A549 (cell line): ENCODE measurements at regions not wholly inside any gene's neighbourhood (a gene's known extent, or its start where the extent isn't known, plus 50 kb on each side); places are given as distances from the start of the nearest gene placed in this dataset.

ENCODE experiments used
- ATAC-seq, 2 experiments: fragments of 200-7000 bp in 1 of 2; fragments of >200 bp in 1 of 2; cut with Nextera tagmentation in 1 of 2; cut with Tn5 transposase in 1 of 2; 3 replicates each; pipeline versions ENCODE4 v1.8.0 to v1.9.1; 2018 to 2020; ENCODE audit warnings: mild to moderate bottlenecking in 1 of 2, moderate library complexity in 1 of 2
- CTCF ChIA-PET: fragments of 300-600 bp; sonication (Branson Sonifier 250); formaldehyde crosslinking; extraction: SDS; loops from one replicate; lab custom pipeline; 2021; ENCODE audit warnings: antibody characterized with exemption, inconsistent platforms; lab: Yijun Ruan, JAX
- POLR2A ChIA-PET: fragments of 350-600 bp; formaldehyde crosslinking; extraction: SDS; loops from one replicate; lab custom pipeline; 2021; ENCODE audit warnings: antibody characterized with exemption, inconsistent platforms; lab: Yijun Ruan, JAX
- DNase-seq, 2 experiments: peaks; one replicate each; pipeline versions ENCODE4 v3.0.0 to v3.0.0-alpha.2; 2011 to 2016; ENCODE audit warnings: low read depth in 1 of 2, low spot score in 1 of 2
- FAIRE-seq: peaks from 2 replicates; lab custom pipeline; 2011; peaks lifted over from hg19 to GRCh38; lab: Jason Lieb, UNC
- H3K27ac ChIP-seq, 2 experiments: fragments of >200 bp; sonication (Bioruptor Twin); formaldehyde crosslinking; 3 replicates each; pipeline ENCODE4 v1.5.1; 2016 to 2017
- H3K4me1 ChIP-seq: fragments of >200 bp; sonication (Bioruptor Twin); formaldehyde crosslinking; 3 replicates; pipeline ENCODE4 v1.6.1; 2016
- H3K4me2 ChIP-seq: fragments of >200 bp; sonication (Bioruptor Twin); formaldehyde crosslinking; 3 replicates; pipeline ENCODE4 v1.6.1; 2016
- H3K4me3 ChIP-seq: fragments of >200 bp; sonication (Bioruptor Twin); formaldehyde crosslinking; 3 replicates; pipeline ENCODE4 v1.5.1; 2016
- H3K9me3 ChIP-seq: fragments of >200 bp; sonication (Bioruptor Twin); formaldehyde crosslinking; 3 replicates; pipeline ENCODE4 v1.6.1; 2016
- BHLHE40 ChIP-seq: IDR thresholded peaks from 2 replicates; pipeline ENCODE4 v1.6.1; 2012; ENCODE audit warnings: low read depth, low read length, inconsistent platforms
- CHD4 ChIP-seq: fragments of 200-600 bp; sonication (generic); IDR thresholded peaks from 2 replicates; pipeline ENCODE4 v1.6.1; 2016; ENCODE audit warnings: antibody characterized with exemption, mild to moderate bottlenecking, borderline replicate concordance
- EHMT2 ChIP-seq: fragments of 200-600 bp; sonication (generic); IDR thresholded peaks from 2 replicates; pipeline ENCODE4 v1.6.1; 2016; ENCODE audit warnings: antibody characterized with exemption, low read depth, mild to moderate bottlenecking, moderate library complexity
- ESRRA ChIP-seq: fragments of 150-350 bp; IDR thresholded peaks from 2 replicates; pipeline ENCODE4 v1.6.1; 2014; ENCODE audit warnings: mild to moderate bottlenecking, low read length, borderline replicate concordance
- FOSB ChIP-seq: fragments of 250-450 bp; sonication (Bioruptor Pico); IDR thresholded peaks from 2 replicates; pipeline ENCODE4 v1.5.0; 2020; ENCODE audit warnings: mild to moderate bottlenecking, moderate library complexity
- FOSL2 ChIP-seq, 2 experiments: fragments of 450-650 bp in 1 of 2; fragments of >200 bp in 1 of 2; sonication (Bioruptor Twin) in 1 of 2; formaldehyde crosslinking; IDR thresholded peaks; 2 replicates each; pipeline versions ENCODE4 v1.5.0 to v1.6.1; 2016 to 2020; ENCODE audit warnings: mild to moderate bottlenecking in 1 of 2, moderate library complexity in 1 of 2
- HES2 ChIP-seq: fragments of >200 bp; sonication (Bioruptor Twin); formaldehyde crosslinking; IDR thresholded peaks from 2 replicates; pipeline ENCODE4 v1.6.1; 2016
- HEYL ChIP-seq: fragments of 250-450 bp; sonication (Bioruptor Pico); IDR thresholded peaks from 2 replicates; pipeline ENCODE4 v1.8.0; 2021; ENCODE audit warnings: mild to moderate bottlenecking, moderate library complexity
- HOXA7 ChIP-seq: fragments of 250-450 bp; sonication (Bioruptor Pico); IDR thresholded peaks from 2 replicates; pipeline ENCODE4 v1.5.0; 2020; ENCODE audit warnings: mild to moderate bottlenecking, moderate library complexity
- MAZ ChIP-seq: fragments of 150-350 bp; IDR thresholded peaks from 2 replicates; pipeline ENCODE4 v1.6.1; 2014; ENCODE audit warnings: antibody characterized with exemption, low read depth, low read length, borderline replicate concordance
- MYC ChIP-seq: IDR thresholded peaks from 2 replicates; pipeline ENCODE4 v1.6.1; 2012; ENCODE audit warnings: mild to moderate bottlenecking, inconsistent platforms, low read length, improper control_type of control experiment, borderline replicate concordance
- NFE2L2 ChIP-seq: fragments of 150-350 bp; conservative IDR thresholded peaks from 2 replicates; pipeline ENCODE4 v1.6.1; 2014; ENCODE audit warnings: low read length
- NR3C1 ChIP-seq: fragments of >200 bp; sonication (Bioruptor Twin); formaldehyde crosslinking; IDR thresholded peaks from 3 replicates; pipeline ENCODE4 v1.6.1; 2017
- PBX3 ChIP-seq: IDR thresholded peaks from 2 replicates; pipeline ENCODE4 v1.6.1; 2012
- POLR2AphosphoS2 ChIP-seq: conservative IDR thresholded peaks from 2 replicates; pipeline ENCODE4 v1.6.1; 2012; ENCODE audit warnings: low read length, improper control_type of control experiment, inconsistent platforms
- RCOR1 ChIP-seq: fragments of 150-350 bp; IDR thresholded peaks from 2 replicates; pipeline ENCODE4 v1.6.1; 2014; ENCODE audit warnings: antibody characterized with exemption, low read length, low read depth
- REST ChIP-seq: fragments of 200-600 bp; sonication (generic); IDR thresholded peaks from 2 replicates; pipeline ENCODE4 v1.6.1; 2016; ENCODE audit warnings: antibody characterized with exemption, mild to moderate bottlenecking, moderate library complexity
- RFX5 ChIP-seq: fragments of 450-650 bp; IDR thresholded peaks from 2 replicates; pipeline ENCODE4 v1.7.1; 2014; ENCODE audit warnings: antibody characterized with exemption, mild to moderate bottlenecking, moderate library complexity
- RNF2 ChIP-seq: fragments of 200-600 bp; sonication (generic); IDR thresholded peaks from 2 replicates; pipeline ENCODE4 v1.6.1; 2016; ENCODE audit warnings: low read depth, mild to moderate bottlenecking, antibody characterized with exemption, moderate library complexity, borderline replicate concordance
- ZNF302 ChIP-seq: fragments of 250-450 bp; sonication (Bioruptor Pico); IDR thresholded peaks from 2 replicates; pipeline ENCODE4 v1.9.0; 2021; ENCODE audit warnings: inconsistent platforms, mild to moderate bottlenecking, moderate library complexity
- WGBS: methylation state at CpG from one replicate; pipeline ENCODE4 v1.1.6; 2017; ENCODE audit errors: missing lambda C conversion rate; 5-methylcytosine and 5-hydroxymethylcytosine counted together

- ATAC-seq (no peak), FAIRE-seq (no peak), DNase-seq (no peak)
- Histone ChIP-seq H3K4me2 (no peak overlapping the region), H3K27ac (no peak overlapping the region), H3K9me3 (no peaks in the 10 kb centered on the region), H3K4me1 (no peaks in the 10 kb centered on the region), H3K4me3 (no peak overlapping the region)
- ChIA-PET POLR2A (no interaction called here), CTCF (interaction anchor here (1.1 to 1.4 kb wide), 3 partner anchors 11 to 19 kb away, joined by 3 to 4 read pairs (median 3); no protein-coding TSS in a partner anchor)
- no peak for TF ChIP-seq POLR2AphosphoS2
- no peak for TF ChIP-seq EHMT2
- no peak for TF ChIP-seq BHLHE40
- no peak for TF ChIP-seq FOSB (CRISPR knock-in tag)
- no peak for TF ChIP-seq HOXA7 (CRISPR knock-in tag)
- no peak for TF ChIP-seq FOSL2 (IDR thresholded peaks at IDR 0.05)
- no peak for TF ChIP-seq FOSL2 (CRISPR knock-in tag; IDR thresholded peaks at IDR 0.05)
- no peak for TF ChIP-seq MAZ
- no peak for TF ChIP-seq HEYL (CRISPR knock-in tag)
- no peak for TF ChIP-seq NFE2L2
- TF ChIP-seq CHD4, result no peak
- no peak for TF ChIP-seq PBX3
- TF ChIP-seq RCOR1, result no peak
- TF ChIP-seq MYC, result no peak
- no peak for TF ChIP-seq ESRRA
- TF ChIP-seq ZNF302 (CRISPR knock-in tag), result no peak
- TF ChIP-seq HES2, result no peak
- WGBS, result 38% methylated on average over 5 of the region's 5 CpGs
Measured at GRCh38 chr7:152912511-152912910, 153.0 kb downstream of the ACTR3B start.

GRCh38 chr7:152913492-152913891 is 153.9 kb downstream of the ACTR3B start:
- TF ChIP-seq RFX5 (no peak), REST (no peak), NR3C1 (no peak), RNF2 (no peak)
- no peak overlapping the region for H3K27ac ChIP-seq
- no peak overlapping the region for H3K4me3 ChIP-seq
- no peak overlapping the region for H3K4me2 ChIP-seq
- no peaks in the 10 kb centered on the region for H3K4me1 ChIP-seq
- 5% methylated on average over 3 of the region's 3 CpGs for WGBS
- DNase-seq (no peak), ATAC-seq (no peak), FAIRE-seq (no peak)
- ChIA-PET POLR2A (no interaction called here), CTCF (interaction anchor here (1.2 kb wide), 1 partner anchor 17 kb away, joined by 4 read pairs; no protein-coding TSS in a partner anchor)
- H3K9me3 ChIP-seq, result no peaks in the 10 kb centered on the region
